Body of pancreas (tissue), 4 donors: ENCODE measurements at regions not wholly inside any gene's neighbourhood (a gene's known extent, or its start where the extent isn't known, plus 50 kb on each side); places are given as distances from the start of the nearest gene placed in this dataset.

Experiments
- ATAC-seq: fragments of 150-250 bp; one replicate; pipeline ENCODE4 v1.9.1; 2016
- DNase-seq, 4 donors: peaks; one replicate each; pipeline ENCODE4 v3.0.0-alpha.2; 2019
- H3K27ac ChIP-seq, 4 donors: fragments of 200-600 bp; sonication (generic); 1 replicate in 3 of 4; 2 replicates in 1 of 4; pipeline versions ENCODE4 v1.5.1 to v1.6.1; 2016 to 2019; ENCODE audit warnings: mild to moderate bottlenecking in 1 of 4, mixed read lengths in 1 of 4, moderate library complexity in 1 of 4
- H3K27me3 ChIP-seq, 2 donors: fragments of 200-600 bp; sonication (generic); one replicate each; pipeline ENCODE4 v1.6.0; 2016; ENCODE audit warnings: mild to moderate bottlenecking in 1 of 2
- H3K36me3 ChIP-seq, 2 donors: fragments of 200-600 bp; sonication (generic); replicated peaks in 1 of 2; 2 replicates each; pipeline ENCODE4 v1.5.1; 2016; ENCODE audit warnings: low read depth in 2 of 2; ENCODE audit not compliant: insufficient read depth in 1 of 2
- H3K4me1 ChIP-seq: fragments of 200-600 bp; sonication (generic); one replicate; pipeline ENCODE4 v1.6.0; 2016
- H3K4me3 ChIP-seq, 2 donors: fragments of 200-600 bp; sonication (generic); 1 replicate in 1 of 2; 2 replicates in 1 of 2; pipeline ENCODE4 v1.5.1; 2016 to 2019
- H3K9me3 ChIP-seq, 3 donors: fragments of 200-600 bp; sonication (generic); 1 replicate in 2 of 3; 2 replicates in 1 of 3; pipeline ENCODE4 v1.5.1; 2016
- CTCF ChIP-seq, 7 experiments: fragments of 450-650 bp in 4 of 7; fragments of 200-600 bp in 3 of 7; sonication (generic) in 3 of 7; IDR thresholded peaks; one replicate each; pipeline ENCODE4 v1.5.1; 2016 to 2019; ENCODE audit warnings: antibody characterized with exemption in 7 of 7
- POLR2A ChIP-seq, 3 donors: fragments of 450-650 bp; IDR thresholded peaks; one replicate each; pipeline ENCODE4 v1.6.1; 2016; ENCODE audit warnings: antibody characterized with exemption in 3 of 3, mild to moderate bottlenecking in 2 of 3
- WGBS, 2 donors: methylation state at CpG; one replicate each; pipeline ENCODE4 v1.1.5; 2017; 5-methylcytosine and 5-hydroxymethylcytosine counted together
- intact Hi-C: fragments of 100-400 bp; cut with DNase I; formaldehyde crosslinking; loops from one replicate; pipeline ENCODE4 v1.15.1; 2023

- Histone ChIP-seq H3K9me3 (no peaks in the 10 kb centered on the region), H3K27ac (no peak overlapping the region), H3K4me1 (no peaks in the 10 kb centered on the region), H3K4me3 (no peak overlapping the region), H3K36me3 (no peaks in the 10 kb centered on the region), H3K27me3 (no peaks in the 10 kb centered on the region)
- ATAC-seq (no peak), DNase-seq (no peak)
- intact Hi-C loops = no loop called here
- TF ChIP-seq POLR2A (IDR thresholded peaks at IDR 0.05) (no peak), CTCF (IDR thresholded peaks at IDR 0.05) (no peak)
Observed at GRCh38 chr7:118298771-118299170, 74.3 kb downstream of the ANKRD7 start.

GRCh38 chr7:118300177-118300576 lies 75.7 kb downstream of the ANKRD7 start:
- Histone ChIP-seq H3K4me1 (no peaks in the 10 kb centered on the region), H3K4me3 (no peak overlapping the region), H3K36me3 (no peaks in the 10 kb centered on the region), H3K9me3 (no peaks in the 10 kb centered on the region), H3K27ac (no peak overlapping the region), H3K27me3 (no peaks in the 10 kb centered on the region)
- ATAC-seq = no peak
- intact Hi-C loops = no loop called here
- TF ChIP-seq CTCF (IDR thresholded peaks at IDR 0.05) = no peak
- TF ChIP-seq POLR2A (IDR thresholded peaks at IDR 0.05) = no peak
- no peak for DNase-seq

- WGBS, 2 donors = 45 to 81% methylated on average over 2 of the region's 2 CpGs
- Histone ChIP-seq H3K27me3 (no peaks in the 10 kb centered on the region), H3K4me3 (no peak overlapping the region), H3K36me3 (no peaks in the 10 kb centered on the region), H3K4me1 (no peaks in the 10 kb centered on the region), H3K27ac (no peak overlapping the region), H3K9me3 (no peaks in the 10 kb centered on the region)
- TF ChIP-seq POLR2A (IDR thresholded peaks at IDR 0.05) = no peak
- no peak for TF ChIP-seq CTCF (IDR thresholded peaks at IDR 0.05)
- DNase-seq (no peak), ATAC-seq (no peak)
- intact Hi-C loops = no loop called here
Observed at GRCh38 chr7:118304100-118304499, 79.6 kb downstream of the ANKRD7 start.

GRCh38 chr7:118305671-118306070 lies 81.2 kb downstream of the ANKRD7 start:
- no peak for TF ChIP-seq POLR2A (IDR thresholded peaks at IDR 0.05)
- no peak for TF ChIP-seq CTCF (IDR thresholded peaks at IDR 0.05)
- WGBS, 2 donors = 37 to 62% methylated on average over 1 of the region's 1 CpG
- Histone ChIP-seq H3K4me3 (no peak overlapping the region), H3K4me1 (no peaks in the 10 kb centered on the region), H3K36me3 (no peaks in the 10 kb centered on the region), H3K27me3 (no peaks in the 10 kb centered on the region), H3K27ac (no peak overlapping the region), H3K9me3 (no peaks in the 10 kb centered on the region)
- DNase-seq = no peak
- intact Hi-C loops = no loop called here
- no peak for ATAC-seq

GRCh38 chr7:118306771-118307170 lies 82.3 kb downstream of the ANKRD7 start:
- 47 to 60% methylated on average over 2 of the region's 2 CpGs for WGBS, 2 donors
- ATAC-seq (no peak), DNase-seq (no peak)
- Histone ChIP-seq H3K27me3 (no peaks in the 10 kb centered on the region), H3K36me3 (no peaks in the 10 kb centered on the region), H3K9me3 (no peaks in the 10 kb centered on the region), H3K4me3 (no peak overlapping the region), H3K27ac (no peak overlapping the region), H3K4me1 (no peaks in the 10 kb centered on the region)
- intact Hi-C loops = no loop called here
- TF ChIP-seq CTCF (IDR thresholded peaks at IDR 0.05) (no peak), POLR2A (IDR thresholded peaks at IDR 0.05) (no peak)
